SH-SY5Y (cell line): ENCODE measurements at regions not wholly inside any gene's neighbourhood (a gene's known extent, or its start where the extent isn't known, plus 50 kb on each side); places are given as distances from the start of the nearest gene placed in this dataset.

Experiments
- GATA2 ChIP-seq: IDR thresholded peaks from 2 replicates; pipeline ENCODE4 v1.6.1; 2011; ENCODE audit warnings: mild to moderate bottlenecking, low read depth, low read length
- GATA3 ChIP-seq: IDR thresholded peaks from 2 replicates; pipeline ENCODE4 v1.6.1; 2011; ENCODE audit warnings: low read depth, mild to moderate bottlenecking, low read length, moderate library complexity

- no peak for TF ChIP-seq GATA2
- no peak for TF ChIP-seq GATA3
Measured at GRCh38 chr20:39225536-39225935, 263.4 kb downstream of the DHX35 start.
